G401 (cell line): ENCODE measurements at regions not wholly inside any gene's neighbourhood (a gene's known extent, or its start where the extent isn't known, plus 50 kb on each side); places are given as distances from the start of the nearest gene placed in this dataset.

Experiments used
- DNase-seq: peaks from one replicate; pipeline ENCODE4 v3.0.0-alpha.2; 2015; ENCODE audit warnings: low spot score
- in situ Hi-C: cut with HindIII; loops from 2 replicates; pipeline ENCODE4 v1.10.0; 2016; ENCODE audit warnings: low sequenced_read_pairs, mixed read lengths

- no peak for DNase-seq
- in situ Hi-C loops, result no loop called here
Observed at GRCh38 chr7:417973-418601, 101.6 kb downstream of the PDGFA start.

DNA sequence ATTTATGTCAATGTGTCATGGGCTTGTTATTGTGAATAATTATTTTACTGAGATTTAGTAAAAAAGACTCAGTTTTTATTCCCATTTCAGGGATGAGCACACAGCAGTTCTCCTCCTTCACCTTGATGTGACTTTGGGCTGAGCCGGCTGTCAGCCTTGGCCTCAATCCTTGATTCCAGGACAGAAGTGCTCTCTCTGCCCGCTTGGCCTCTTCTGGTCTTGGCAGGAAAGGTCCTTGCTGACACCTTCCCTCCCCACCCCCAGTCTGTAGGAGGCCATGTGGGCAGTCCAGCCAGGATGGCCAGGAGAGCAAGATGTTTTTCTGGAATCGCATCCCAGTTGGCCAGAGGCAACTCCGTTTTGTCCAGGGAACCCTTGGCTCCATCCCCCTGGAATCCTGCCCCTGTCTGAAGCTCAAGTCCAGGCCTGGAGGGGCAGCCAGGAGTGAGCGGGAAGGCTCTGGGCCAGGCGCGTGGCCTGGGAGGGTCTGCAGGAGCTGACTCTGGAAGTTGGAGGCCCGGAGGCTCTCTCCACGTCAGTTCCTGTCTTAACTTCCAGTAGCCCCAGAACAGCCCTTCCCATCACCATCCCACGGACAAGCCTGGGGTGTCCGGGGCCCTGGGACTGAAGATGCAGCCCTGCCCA lies 100.9 kb downstream of the PDGFA start:
- peak; percentile 13 for DNase-seq
- in situ Hi-C loops, result no loop called here

GRCh38 chr7:420142-421093 lies 99.2 kb downstream of the PDGFA start:
- in situ Hi-C loops, result no loop called here

DNA sequence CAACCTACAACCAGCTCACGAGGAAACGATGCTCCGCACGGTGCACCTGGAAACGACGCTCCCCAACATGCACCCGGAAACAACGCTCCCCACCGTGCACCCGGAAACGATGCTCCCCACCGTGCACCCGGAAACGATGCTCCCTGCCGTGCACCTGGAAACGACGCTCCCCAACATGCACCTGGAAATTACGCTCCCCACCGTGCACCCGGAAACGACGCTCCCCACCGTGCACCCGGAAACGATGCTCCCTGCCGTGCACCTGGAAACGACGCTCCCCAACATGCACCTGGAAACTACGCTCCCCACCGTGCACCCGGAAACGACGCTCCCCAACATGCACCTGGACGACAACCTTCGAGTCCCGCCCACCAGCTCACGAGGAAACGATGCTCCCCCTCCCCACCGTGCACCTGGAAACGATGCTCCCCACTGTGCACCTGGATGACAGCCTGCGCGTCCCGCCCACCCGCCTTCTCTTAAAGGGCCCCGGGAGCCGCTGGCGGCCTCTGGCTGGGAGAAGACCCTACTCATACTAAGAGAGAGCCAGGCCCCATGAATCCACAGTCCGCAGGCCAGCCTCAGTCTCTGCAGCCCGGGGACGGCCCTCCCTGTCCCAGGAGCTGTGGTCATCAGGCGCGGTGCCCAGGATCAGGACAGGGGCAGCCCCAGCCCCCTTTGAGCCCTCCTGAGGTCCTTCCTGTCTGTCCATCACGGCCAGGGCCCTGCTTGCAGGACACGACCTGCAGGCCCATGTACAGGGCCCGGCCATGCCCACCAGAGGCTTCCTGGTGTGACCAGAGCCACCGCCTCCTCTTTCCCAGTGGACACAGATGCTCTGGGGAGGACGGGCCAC lies 98.3 kb downstream of the PDGFA start:
- DNase-seq, result no peak
- in situ Hi-C loops, result no loop called here

More at GRCh38 chr7:420142-421093, 99.2 kb downstream of the PDGFA start:
- no peak for DNase-seq

GRCh38 chr7:422191-422885 lies 97.3 kb downstream of the PDGFA start:
- no peak for DNase-seq
- in situ Hi-C loops, result no loop called here

DNA sequence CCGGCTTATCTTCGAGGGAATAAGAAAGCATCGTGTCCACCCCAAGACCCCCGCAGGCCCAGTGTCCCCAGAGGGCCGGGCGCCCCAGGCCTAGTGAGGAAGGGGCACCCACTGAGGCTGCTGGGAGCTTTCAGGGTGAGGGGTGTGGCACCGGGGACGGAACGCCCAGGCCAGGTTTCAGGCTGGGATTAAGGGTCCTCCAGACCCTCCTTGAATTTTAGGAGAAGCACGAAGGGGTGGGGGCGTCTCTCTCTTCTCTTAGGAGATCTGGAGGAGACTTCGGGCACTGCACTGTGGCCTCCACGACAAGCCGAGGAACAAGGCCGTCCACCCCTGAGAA lies 96.8 kb downstream of the PDGFA start:
- in situ Hi-C loops, result no loop called here

DNA sequence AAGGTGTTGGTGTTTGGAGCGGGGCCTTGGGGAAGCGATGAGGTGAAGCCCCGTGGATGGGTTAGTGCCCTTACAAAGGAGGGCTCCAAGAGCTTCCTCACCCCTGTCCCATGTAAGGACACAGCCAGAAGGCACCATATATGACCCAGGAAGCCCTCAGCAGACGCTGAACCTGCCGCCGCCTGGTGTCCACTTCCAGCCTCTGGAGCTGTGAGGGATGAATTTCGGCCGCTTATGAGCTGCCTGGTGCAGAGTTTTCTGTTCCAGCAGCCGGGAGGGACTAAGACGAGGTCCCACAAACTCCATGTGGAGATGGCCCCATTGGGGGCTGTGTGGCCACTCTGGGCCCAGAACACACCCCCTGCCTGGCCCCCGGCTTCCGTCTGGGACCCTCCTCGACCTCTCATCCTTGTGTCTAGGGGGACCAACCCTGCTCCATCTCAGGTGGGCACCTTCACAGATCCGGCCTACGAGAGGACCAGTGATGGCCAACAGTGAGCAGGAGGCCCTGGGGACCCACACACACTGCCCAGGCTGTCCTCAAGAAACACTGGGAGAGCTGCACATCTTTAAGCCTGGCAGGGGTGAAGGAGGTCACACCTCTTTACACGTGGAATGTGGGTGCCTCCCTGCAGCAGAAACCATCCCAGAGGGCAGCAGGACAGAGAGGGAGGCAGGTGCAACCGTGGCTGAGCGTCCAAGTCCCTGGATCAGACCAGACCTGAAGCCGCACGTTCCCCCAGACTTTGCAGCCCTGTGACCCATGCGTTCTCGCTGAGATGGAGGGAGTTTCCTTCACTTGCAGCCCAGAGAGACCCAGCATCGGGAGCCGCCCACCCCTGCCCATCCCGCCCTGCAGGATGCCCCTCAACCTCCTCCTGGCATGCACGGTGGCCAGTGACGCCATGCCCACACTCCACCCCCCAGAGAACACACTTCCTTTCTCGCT lies 96.1 kb downstream of the PDGFA start:
- in situ Hi-C loops, result no loop called here
- no peak for DNase-seq

More for the DNA sequence above, 96.8 kb downstream of the PDGFA start:
- DNase-seq, result no peak

- in situ Hi-C loops, result no loop called here
- DNase-seq, result no peak
Observed at GRCh38 chr7:424301-424935, 95.2 kb downstream of the PDGFA start.

GRCh38 chr7:424961-425793 lies 94.5 kb downstream of the PDGFA start:
- peak; percentile 25 for DNase-seq
- in situ Hi-C loops, result no loop called here

DNA sequence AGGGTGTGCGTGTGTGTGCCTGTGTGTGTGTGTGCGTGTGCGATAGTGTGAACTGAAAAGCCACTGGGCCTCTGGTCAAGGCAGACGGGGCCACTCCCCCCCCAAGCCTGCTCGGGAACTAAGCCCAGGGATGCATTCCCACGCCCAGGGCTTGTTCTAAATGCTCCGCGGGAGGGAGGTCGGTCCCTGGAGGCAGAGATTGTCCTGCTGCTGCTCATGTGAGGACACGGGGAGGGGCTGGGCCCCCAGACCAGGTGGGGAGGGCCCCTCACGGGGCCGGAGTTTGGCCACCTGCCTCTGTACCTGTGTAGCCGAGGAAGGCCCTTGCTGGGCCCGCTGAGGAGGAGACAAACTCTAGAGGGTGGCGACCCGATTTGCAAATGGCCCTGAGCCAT lies 93.9 kb downstream of the PDGFA start:
- no peak for DNase-seq
- in situ Hi-C loops, result no loop called here

DNA sequence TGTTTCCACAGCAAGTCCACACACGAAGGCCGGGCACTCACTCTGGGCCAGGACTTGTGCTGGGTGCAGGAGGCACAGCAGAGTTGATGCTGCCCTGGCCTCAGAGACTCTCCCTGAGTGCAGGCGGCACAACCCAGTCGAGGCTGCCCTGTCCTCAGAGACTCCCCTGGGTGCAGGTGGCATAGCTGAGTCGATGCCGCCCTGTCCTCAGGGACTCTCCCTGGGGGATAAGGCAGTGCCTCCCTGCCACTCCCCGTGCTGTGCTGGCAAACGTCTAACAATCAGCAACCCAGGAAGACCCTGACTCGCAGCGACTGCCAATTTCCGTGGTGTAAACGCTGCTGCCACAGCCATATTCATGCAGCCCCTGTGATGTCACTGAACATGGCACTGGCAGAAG lies 93.1 kb downstream of the PDGFA start:
- in situ Hi-C loops, result no loop called here

DNA sequence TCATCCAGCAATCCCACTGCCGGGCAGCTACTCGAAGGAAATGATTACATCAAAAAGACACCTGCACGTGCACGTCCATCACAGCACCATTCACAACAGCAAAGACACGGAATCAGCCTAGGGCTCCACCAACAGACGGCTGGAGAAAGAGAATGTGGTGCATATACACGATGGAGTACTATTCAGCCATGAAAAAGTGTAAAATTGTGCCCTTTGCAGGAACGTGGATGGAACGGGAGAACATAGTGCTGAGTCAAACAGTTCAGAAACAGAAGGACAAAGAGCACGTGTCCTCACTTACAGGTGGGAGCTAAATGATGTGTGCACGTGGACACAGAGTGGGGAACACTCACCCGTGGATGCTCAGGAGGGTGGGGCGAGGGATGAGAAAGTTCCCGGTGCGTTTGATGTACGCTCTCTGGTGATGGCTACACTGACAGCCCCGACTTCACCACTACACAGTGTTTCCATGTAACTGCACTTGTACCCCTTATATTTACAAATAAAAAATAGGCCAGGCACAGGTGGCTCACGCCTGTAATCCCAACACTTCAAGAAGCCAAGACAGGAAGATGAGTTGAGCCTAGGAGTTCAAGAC lies 92.0 kb downstream of the PDGFA start:
- DNase-seq, result no peak
- in situ Hi-C loops, result no loop called here

More for the DNA sequence above, 93.1 kb downstream of the PDGFA start:
- DNase-seq, result no peak

DNA sequence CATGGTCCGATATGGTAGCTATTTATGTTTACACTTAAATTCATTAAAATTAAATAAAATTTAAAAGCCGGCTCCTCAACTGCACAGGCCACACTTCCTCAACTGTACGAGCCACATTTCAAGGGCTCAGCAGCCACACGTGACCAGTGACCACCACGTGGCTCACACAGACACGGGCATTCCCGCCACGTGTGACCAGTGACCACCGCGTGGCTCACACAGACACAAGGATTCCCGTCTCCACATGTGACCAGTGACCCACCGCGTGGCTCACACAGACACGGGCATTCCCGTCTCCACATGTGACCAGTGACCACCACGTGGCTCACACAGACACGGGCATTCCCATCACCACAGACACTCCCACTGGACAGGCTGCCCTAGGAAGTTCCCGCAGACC lies 91.3 kb downstream of the PDGFA start:
- in situ Hi-C loops, result no loop called here
- DNase-seq, result no peak

GRCh38 chr7:428927-429827 lies 90.5 kb downstream of the PDGFA start:
- DNase-seq, result no peak
- in situ Hi-C loops, result no loop called here

DNA sequence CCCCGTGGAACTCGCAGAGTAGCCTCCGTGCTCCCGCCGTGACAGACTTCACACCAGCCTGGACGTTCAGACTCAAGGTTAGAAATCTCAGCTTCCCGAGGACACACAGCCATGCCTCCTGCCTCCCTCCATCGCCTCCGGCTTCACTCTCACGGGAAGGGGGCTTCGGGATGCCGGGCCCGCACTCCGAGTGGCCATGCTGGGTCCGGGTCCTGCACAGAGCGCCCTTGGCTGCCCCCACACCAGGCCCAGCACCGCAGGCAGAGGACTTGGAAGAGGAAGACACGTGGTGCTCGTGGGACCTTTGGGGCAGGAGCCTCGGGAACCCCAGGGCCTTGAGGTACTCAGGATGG lies 89.8 kb downstream of the PDGFA start:
- in situ Hi-C loops, result no loop called here
- no peak for DNase-seq
